ENCODE measurements at regions not wholly inside any gene's neighbourhood (a gene's known extent, or its start where the extent isn't known, plus 50 kb on each side); places are given as distances from the start of the nearest gene placed in this dataset.

DNA sequence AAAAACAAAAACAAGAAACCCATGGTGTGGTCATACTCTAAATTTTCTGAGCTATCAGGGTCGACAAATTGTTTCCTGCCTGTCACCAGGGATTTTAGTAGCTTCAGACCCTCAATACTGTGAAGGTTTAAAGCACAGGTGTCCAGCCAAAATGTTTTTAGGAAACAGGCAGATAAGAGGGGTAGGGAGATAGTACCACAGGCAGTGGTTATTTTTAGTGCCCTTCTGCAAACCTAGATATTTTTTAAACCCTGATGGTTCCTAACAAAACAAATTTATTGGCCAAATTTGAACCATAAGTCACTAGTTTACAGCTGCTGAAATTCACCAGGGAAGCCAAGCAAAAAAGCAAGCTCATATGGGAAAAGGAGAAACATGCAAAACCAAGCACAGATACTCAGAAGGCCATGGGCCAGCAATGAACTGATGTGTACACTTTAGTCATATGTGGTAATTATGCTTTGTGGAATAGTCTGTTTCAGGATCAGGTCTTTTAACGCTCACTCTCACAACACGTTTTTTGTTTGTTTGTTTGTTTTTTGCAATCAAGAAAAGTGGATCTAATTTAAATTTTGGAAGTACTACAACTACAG is 156.8 kb upstream of the STK17B start:
- Histone ChIP-seq H3F3A (replicated peaks; ENCODE audit: low read depth) (no peaks in the 10 kb centered on the region), H3K27ac (ENCODE audit: low read depth) (no peak overlapping the region), H3K4me3 (no peak overlapping the region), H3K27me3 (ENCODE audit: insufficient read depth) (no peaks in the 10 kb centered on the region), H3K79me2 (replicated peaks; ENCODE audit: insufficient read depth) (no peaks in the 10 kb centered on the region), H3K9me2 (ENCODE audit: insufficient read depth) (no peaks in the 10 kb centered on the region), H2AFZ (no peak overlapping the region), H3K4me2 (no peak overlapping the region), H3K36me3 (ENCODE audit: insufficient read depth) (no peaks in the 10 kb centered on the region), H4K20me1 (replicated peaks; ENCODE audit: insufficient read depth) (no peaks in the 10 kb centered on the region), H3K4me1 (ENCODE audit: insufficient read depth) (no peaks in the 10 kb centered on the region)
- TF ChIP-seq, protein P1, sequence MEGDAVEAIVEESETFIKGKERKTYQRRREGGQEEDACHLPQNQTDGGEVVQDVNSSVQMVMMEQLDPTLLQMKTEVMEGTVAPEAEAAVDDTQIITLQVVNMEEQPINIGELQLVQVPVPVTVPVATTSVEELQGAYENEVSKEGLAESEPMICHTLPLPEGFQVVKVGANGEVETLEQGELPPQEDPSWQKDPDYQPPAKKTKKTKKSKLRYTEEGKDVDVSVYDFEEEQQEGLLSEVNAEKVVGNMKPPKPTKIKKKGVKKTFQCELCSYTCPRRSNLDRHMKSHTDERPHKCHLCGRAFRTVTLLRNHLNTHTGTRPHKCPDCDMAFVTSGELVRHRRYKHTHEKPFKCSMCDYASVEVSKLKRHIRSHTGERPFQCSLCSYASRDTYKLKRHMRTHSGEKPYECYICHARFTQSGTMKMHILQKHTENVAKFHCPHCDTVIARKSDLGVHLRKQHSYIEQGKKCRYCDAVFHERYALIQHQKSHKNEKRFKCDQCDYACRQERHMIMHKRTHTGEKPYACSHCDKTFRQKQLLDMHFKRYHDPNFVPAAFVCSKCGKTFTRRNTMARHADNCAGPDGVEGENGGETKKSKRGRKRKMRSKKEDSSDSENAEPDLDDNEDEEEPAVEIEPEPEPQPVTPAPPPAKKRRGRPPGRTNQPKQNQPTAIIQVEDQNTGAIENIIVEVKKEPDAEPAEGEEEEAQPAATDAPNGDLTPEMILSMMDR (conservative IDR thresholded peaks at IDR 0.05; ENCODE audit: low read depth in 2 of 2): no peak
- TF ChIP-seq, protein P2, sequence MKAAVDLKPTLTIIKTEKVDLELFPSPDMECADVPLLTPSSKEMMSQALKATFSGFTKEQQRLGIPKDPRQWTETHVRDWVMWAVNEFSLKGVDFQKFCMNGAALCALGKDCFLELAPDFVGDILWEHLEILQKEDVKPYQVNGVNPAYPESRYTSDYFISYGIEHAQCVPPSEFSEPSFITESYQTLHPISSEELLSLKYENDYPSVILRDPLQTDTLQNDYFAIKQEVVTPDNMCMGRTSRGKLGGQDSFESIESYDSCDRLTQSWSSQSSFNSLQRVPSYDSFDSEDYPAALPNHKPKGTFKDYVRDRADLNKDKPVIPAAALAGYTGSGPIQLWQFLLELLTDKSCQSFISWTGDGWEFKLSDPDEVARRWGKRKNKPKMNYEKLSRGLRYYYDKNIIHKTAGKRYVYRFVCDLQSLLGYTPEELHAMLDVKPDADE (IDR thresholded peaks at IDR 0.05): no peak
- TF ChIP-seq, protein P3, sequence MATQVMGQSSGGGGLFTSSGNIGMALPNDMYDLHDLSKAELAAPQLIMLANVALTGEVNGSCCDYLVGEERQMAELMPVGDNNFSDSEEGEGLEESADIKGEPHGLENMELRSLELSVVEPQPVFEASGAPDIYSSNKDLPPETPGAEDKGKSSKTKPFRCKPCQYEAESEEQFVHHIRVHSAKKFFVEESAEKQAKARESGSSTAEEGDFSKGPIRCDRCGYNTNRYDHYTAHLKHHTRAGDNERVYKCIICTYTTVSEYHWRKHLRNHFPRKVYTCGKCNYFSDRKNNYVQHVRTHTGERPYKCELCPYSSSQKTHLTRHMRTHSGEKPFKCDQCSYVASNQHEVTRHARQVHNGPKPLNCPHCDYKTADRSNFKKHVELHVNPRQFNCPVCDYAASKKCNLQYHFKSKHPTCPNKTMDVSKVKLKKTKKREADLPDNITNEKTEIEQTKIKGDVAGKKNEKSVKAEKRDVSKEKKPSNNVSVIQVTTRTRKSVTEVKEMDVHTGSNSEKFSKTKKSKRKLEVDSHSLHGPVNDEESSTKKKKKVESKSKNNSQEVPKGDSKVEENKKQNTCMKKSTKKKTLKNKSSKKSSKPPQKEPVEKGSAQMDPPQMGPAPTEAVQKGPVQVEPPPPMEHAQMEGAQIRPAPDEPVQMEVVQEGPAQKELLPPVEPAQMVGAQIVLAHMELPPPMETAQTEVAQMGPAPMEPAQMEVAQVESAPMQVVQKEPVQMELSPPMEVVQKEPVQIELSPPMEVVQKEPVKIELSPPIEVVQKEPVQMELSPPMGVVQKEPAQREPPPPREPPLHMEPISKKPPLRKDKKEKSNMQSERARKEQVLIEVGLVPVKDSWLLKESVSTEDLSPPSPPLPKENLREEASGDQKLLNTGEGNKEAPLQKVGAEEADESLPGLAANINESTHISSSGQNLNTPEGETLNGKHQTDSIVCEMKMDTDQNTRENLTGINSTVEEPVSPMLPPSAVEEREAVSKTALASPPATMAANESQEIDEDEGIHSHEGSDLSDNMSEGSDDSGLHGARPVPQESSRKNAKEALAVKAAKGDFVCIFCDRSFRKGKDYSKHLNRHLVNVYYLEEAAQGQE (IDR thresholded peaks at IDR 0.05; ENCODE audit: unreplicated experiment): no peak
- TF ChIP-seq NANOG (IDR thresholded peaks at IDR 0.05; ENCODE audit: borderline replicate concordance) (no peak), EZH2phosphoT487 (IDR thresholded peaks at IDR 0.05; ENCODE audit: unreplicated experiment) (no peak), ZNF331 (CRISPR knock-in tag; IDR thresholded peaks at IDR 0.05; ENCODE audit: low read depth) (no peak), JUNB (IDR thresholded peaks at IDR 0.05; ENCODE audit: unreplicated experiment) (no peak), CREB1 (CRISPR knock-in tag; IDR thresholded peaks at IDR 0.05; ENCODE audit: low read depth) (no peak), STAT1 (IDR thresholded peaks at IDR 0.05; ENCODE audit: unreplicated experiment) (no peak), POLR2AphosphoS5 (IDR thresholded peaks at IDR 0.05; ENCODE audit: low read depth) (no peak), ZNF114 (CRISPR knock-in tag; IDR thresholded peaks at IDR 0.05) (no peak), EZH2 (IDR thresholded peaks at IDR 0.05; ENCODE audit: low read depth, unreplicated experiment) (no peak)
- TF ChIP-seq, protein P4, sequence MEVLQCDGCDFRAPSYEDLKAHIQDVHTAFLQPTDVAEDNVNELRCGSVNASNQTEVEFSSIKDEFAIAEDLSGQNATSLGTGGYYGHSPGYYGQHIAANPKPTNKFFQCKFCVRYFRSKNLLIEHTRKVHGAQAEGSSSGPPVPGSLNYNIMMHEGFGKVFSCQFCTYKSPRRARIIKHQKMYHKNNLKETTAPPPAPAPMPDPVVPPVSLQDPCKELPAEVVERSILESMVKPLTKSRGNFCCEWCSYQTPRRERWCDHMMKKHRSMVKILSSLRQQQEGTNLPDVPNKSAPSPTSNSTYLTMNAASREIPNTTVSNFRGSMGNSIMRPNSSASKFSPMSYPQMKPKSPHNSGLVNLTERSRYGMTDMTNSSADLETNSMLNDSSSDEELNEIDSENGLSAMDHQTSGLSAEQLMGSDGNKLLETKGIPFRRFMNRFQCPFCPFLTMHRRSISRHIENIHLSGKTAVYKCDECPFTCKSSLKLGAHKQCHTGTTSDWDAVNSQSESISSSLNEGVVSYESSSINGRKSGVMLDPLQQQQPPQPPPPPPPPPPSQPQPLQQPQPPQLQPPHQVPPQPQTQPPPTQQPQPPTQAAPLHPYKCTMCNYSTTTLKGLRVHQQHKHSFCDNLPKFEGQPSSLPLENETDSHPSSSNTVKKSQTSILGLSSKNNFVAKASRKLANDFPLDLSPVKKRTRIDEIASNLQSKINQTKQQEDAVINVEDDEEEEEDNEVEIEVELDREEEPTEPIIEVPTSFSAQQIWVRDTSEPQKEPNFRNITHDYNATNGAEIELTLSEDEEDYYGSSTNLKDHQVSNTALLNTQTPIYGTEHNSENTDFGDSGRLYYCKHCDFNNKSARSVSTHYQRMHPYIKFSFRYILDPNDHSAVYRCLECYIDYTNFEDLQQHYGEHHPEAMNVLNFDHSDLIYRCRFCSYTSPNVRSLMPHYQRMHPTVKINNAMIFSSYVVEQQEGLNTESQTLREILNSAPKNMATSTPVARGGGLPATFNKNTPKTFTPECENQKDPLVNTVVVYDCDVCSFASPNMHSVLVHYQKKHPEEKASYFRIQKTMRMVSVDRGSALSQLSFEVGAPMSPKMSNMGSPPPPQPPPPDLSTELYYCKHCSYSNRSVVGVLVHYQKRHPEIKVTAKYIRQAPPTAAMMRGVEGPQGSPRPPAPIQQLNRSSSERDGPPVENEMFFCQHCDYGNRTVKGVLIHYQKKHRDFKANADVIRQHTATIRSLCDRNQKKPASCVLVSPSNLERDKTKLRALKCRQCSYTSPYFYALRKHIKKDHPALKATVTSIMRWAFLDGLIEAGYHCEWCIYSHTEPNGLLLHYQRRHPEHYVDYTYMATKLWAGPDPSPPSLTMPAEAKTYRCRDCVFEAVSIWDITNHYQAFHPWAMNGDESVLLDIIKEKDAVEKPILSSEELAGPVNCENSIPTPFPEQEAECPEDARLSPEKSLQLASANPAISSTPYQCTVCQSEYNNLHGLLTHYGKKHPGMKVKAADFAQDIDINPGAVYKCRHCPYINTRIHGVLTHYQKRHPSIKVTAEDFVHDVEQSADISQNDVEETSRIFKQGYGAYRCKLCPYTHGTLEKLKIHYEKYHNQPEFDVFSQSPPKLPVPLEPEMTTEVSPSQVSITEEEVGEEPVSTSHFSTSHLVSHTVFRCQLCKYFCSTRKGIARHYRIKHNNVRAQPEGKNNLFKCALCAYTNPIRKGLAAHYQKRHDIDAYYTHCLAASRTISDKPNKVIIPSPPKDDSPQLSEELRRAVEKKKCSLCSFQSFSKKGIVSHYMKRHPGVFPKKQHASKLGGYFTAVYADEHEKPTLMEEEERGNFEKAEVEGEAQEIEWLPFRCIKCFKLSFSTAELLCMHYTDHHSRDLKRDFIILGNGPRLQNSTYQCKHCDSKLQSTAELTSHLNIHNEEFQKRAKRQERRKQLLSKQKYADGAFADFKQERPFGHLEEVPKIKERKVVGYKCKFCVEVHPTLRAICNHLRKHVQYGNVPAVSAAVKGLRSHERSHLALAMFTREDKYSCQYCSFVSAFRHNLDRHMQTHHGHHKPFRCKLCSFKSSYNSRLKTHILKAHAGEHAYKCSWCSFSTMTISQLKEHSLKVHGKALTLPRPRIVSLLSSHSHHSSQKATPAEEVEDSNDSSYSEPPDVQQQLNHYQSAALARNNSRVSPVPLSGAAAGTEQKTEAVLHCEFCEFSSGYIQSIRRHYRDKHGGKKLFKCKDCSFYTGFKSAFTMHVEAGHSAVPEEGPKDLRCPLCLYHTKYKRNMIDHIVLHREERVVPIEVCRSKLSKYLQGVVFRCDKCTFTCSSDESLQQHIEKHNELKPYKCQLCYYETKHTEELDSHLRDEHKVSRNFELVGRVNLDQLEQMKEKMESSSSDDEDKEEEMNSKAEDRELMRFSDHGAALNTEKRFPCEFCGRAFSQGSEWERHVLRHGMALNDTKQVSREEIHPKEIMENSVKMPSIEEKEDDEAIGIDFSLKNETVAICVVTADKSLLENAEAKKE (CRISPR knock-in tag; IDR thresholded peaks at IDR 0.05): no peak
- Mint-ChIP-seq H3K9me3 (no peaks in the 10 kb centered on the region), H3K36me3 (ENCODE audit: low read depth) (no peaks in the 10 kb centered on the region), H3K27me3 (ENCODE audit: insufficient read depth, low read depth, poor library complexity) (peaks cover 3% of the 10 kb centered on the region), H3K4me1 (peaks cover under 1% of the 10 kb centered on the region; the same call in 2 of the 3 replicates), H3K4me3 (no peak overlapping the region), H3K27ac (no peak overlapping the region)
- no peak for DNase-seq (ENCODE audit: low spot score)
- ATAC-seq: no peak

Data from GM23338 (cell line).